HG02840 (cell line): ENCODE measurements at regions not wholly inside any gene's neighbourhood (a gene's known extent, or its start where the extent isn't known, plus 50 kb on each side); places are given as distances from the start of the nearest gene placed in this dataset.
"Not testable (repeated sequence)": the region's sequence is repeated elsewhere in the genome, so short reads cannot be mapped to it uniquely, and the experiment has no call there.

ENCODE experiments used
- ATAC-seq: cut with Tn5 transposase; IDR thresholded peaks from one replicate; pipeline ENCODE4 v1.9.1; 2021; ENCODE audit warnings: mild to moderate bottlenecking, moderate library complexity, moderate number of reproducible peaks; ENCODE audit not compliant: unreplicated experiment, low FRiP score

GRCh38 chr15:30755036-30755687, 129.2 kb downstream of the ARHGAP11B start:
- ATAC-seq: not testable (repeated sequence)

- not testable (repeated sequence) for ATAC-seq
Measured at GRCh38 chr15:30760633-30761032, 134.7 kb downstream of the ARHGAP11B start.

- ATAC-seq: not testable (repeated sequence)
Measured at GRCh38 chr15:30761365-30761764, 135.4 kb downstream of the ARHGAP11B start.

- not testable (repeated sequence) for ATAC-seq
Measured at GRCh38 chr15:30769390-30770124, 134.2 kb upstream of the FAN1 start.

- ATAC-seq: no peak
Measured at GRCh38 chr15:30770759-30771158, 133.0 kb upstream of the FAN1 start.

- ATAC-seq: no peak
Measured at GRCh38 chr15:30783019-30783418, 120.7 kb upstream of the FAN1 start.

- no peak for ATAC-seq
Measured at GRCh38 chr15:30788595-30788994, 115.1 kb upstream of the FAN1 start.

- ATAC-seq: no peak
Measured at GRCh38 chr15:30791239-30792175, 112.2 kb upstream of the FAN1 start.

- not testable (repeated sequence) for ATAC-seq
Measured at GRCh38 chr15:30792843-30793242, 110.9 kb upstream of the FAN1 start.

- ATAC-seq: no peak
Measured at GRCh38 chr15:30794388-30794787, 109.3 kb upstream of the FAN1 start.

- ATAC-seq: not testable (repeated sequence)
Measured at GRCh38 chr15:30799565-30799964, 104.2 kb upstream of the FAN1 start.

GRCh38 chr15:30801140-30801895, 102.4 kb upstream of the FAN1 start:
- ATAC-seq: not testable (repeated sequence)

- ATAC-seq: not testable (repeated sequence)
Measured at GRCh38 chr15:30802001-30802400, 101.7 kb upstream of the FAN1 start.

GRCh38 chr15:30803703-30804102, 100.0 kb upstream of the FAN1 start:
- ATAC-seq: not testable (repeated sequence)

GRCh38 chr15:30816430-30816829, 87.3 kb upstream of the FAN1 start:
- ATAC-seq: no peak

- not testable (repeated sequence) for ATAC-seq
Measured at GRCh38 chr15:30823068-30823813, 80.5 kb upstream of the FAN1 start.

- no peak for ATAC-seq
Measured at GRCh38 chr15:30824518-30825195, 79.1 kb upstream of the FAN1 start.

- ATAC-seq: no peak
Measured at GRCh38 chr15:30827625-30828303, 76.0 kb upstream of the FAN1 start.
